Gastrocnemius medialis (tissue), 4 donors: ENCODE measurements at regions not wholly inside any gene's neighbourhood (a gene's known extent, or its start where the extent isn't known, plus 50 kb on each side); places are given as distances from the start of the nearest gene placed in this dataset.

Experiments used
- ATAC-seq, 2 donors: fragments of 150-250 bp; one replicate each; pipeline ENCODE4 v1.9.1; 2016
- DNase-seq, 2 donors: peaks; one replicate each; pipeline ENCODE4 v3.0.0-alpha.2; 2019
- H3K27ac ChIP-seq, 4 donors: fragments of 200-600 bp; sonication (generic); 1 replicate in 1 of 4; 2 replicates in 3 of 4; pipeline ENCODE4 v1.5.1; 2016 to 2018; ENCODE audit warnings: mild to moderate bottlenecking in 2 of 4, moderate library complexity in 1 of 4
- H3K27me3 ChIP-seq, 3 donors: fragments of 200-600 bp; sonication (generic) in 2 of 3; 1 replicate in 1 of 3; 2 replicates in 2 of 3; pipeline versions ENCODE4 v1.5.1 to v1.6.0; 2016 to 2019; ENCODE audit warnings: mild to moderate bottlenecking in 1 of 3, moderate library complexity in 1 of 3
- H3K36me3 ChIP-seq, 2 donors: fragments of 200-600 bp; sonication (generic) in 1 of 2; one replicate each; pipeline ENCODE4 v1.5.1; 2017 to 2018
- H3K4me1 ChIP-seq, 2 donors: fragments of 200-600 bp; sonication (generic) in 1 of 2; one replicate each; pipeline ENCODE4 v1.5.1; 2016 to 2017; ENCODE audit warnings: mild to moderate bottlenecking in 2 of 2
- H3K4me3 ChIP-seq, 4 donors: fragments of 200-600 bp; sonication (generic) in 3 of 4; 1 replicate in 1 of 4; 2 replicates in 3 of 4; pipeline ENCODE4 v1.5.1; 2016 to 2019; ENCODE audit warnings: mild to moderate bottlenecking in 2 of 4
- H3K9me3 ChIP-seq, 3 donors: fragments of 200-600 bp; sonication (generic) in 2 of 3; 1 replicate in 1 of 3; 2 replicates in 2 of 3; pipeline ENCODE4 v1.5.1; 2016 to 2019
- CTCF ChIP-seq, 5 experiments: fragments of 450-650 bp in 3 of 5; fragments of 200-600 bp in 2 of 5; sonication (generic) in 2 of 5; IDR thresholded peaks in 4 of 5; conservative IDR thresholded peaks in 1 of 5; 1 replicate in 4 of 5; 2 replicates in 1 of 5; pipeline ENCODE4 v1.5.1; 2016 to 2019; ENCODE audit warnings: antibody characterized with exemption in 5 of 5, mild to moderate bottlenecking in 3 of 5, moderate library complexity in 3 of 5
- POLR2A ChIP-seq, 2 donors: fragments of 450-650 bp; IDR thresholded peaks; one replicate each; pipeline ENCODE4 v1.6.1; 2017; ENCODE audit warnings: antibody characterized with exemption in 2 of 2, mild to moderate bottlenecking in 2 of 2, moderate library complexity in 2 of 2
- in situ Hi-C, 4 donors: fragments of 200-750 bp; cut with MboI; loops; one replicate each; pipeline versions ENCODE4 v1.15.0 to v1.8.0; 2017; ENCODE audit warnings: low sequenced_read_pairs in 4 of 4
- intact Hi-C: fragments of 100-400 bp; cut with DNase I; formaldehyde crosslinking; loops from one replicate; pipeline ENCODE4 v1.15.1; 2023; ENCODE audit warnings: low total_unique reads

- Histone ChIP-seq H3K4me3 (no peak overlapping the region), H3K4me1 (peaks cover 20 to 25% of the 10 kb centered on the region in 2 donors), H3K36me3 (no peaks in the 10 kb centered on the region), H3K27ac (peak overlapping the region in 3 of 4 donors; percentile 73 to 79 (median 74)), H3K9me3 (no peaks in the 10 kb centered on the region), H3K27me3 (no peaks in the 10 kb centered on the region)
- DNase-seq (no peak), ATAC-seq (no peak)
- in situ Hi-C loops (no loop called here), intact Hi-C loops (loop anchor here (5.0 kb wide), 2 partner anchors 58 to 158 kb away; partner anchors contain the start of gene AXIN2)
- no peak for TF ChIP-seq CTCF (IDR thresholded peaks at IDR 0.05 in 4 of 5, conservative IDR thresholded peaks at IDR 0.05 in 1 of 5)
- TF ChIP-seq POLR2A (IDR thresholded peaks at IDR 0.05), result no peak
Measured at GRCh38 chr17:65404761-65405160, 156.7 kb downstream of the AXIN2 start.

- H3K4me1 ChIP-seq, result peaks cover 20 to 25% of the 10 kb centered on the region in 2 donors
- H3K27ac ChIP-seq, result peak overlapping the region in 1 of 4 donors; percentile 79
- no peaks in the 10 kb centered on the region for H3K27me3 ChIP-seq
- H3K4me3 ChIP-seq, result no peak overlapping the region
- no peak for TF ChIP-seq POLR2A (IDR thresholded peaks at IDR 0.05)
- no peaks in the 10 kb centered on the region for H3K9me3 ChIP-seq
- ATAC-seq, result no peak
- DNase-seq, result no peak
- no peaks in the 10 kb centered on the region for H3K36me3 ChIP-seq
- in situ Hi-C loops (no loop called here), intact Hi-C loops (no loop called here)
Measured at GRCh38 chr17:65403626-65404025, 157.8 kb downstream of the AXIN2 start.

GRCh38 chr17:65402513-65403496 is 158.6 kb downstream of the AXIN2 start:
- in situ Hi-C loops, result no loop called here
- DNase-seq, result no peak
- Histone ChIP-seq H3K27ac (peak overlapping the region in 1 of 4 donors; percentile 79), H3K27me3 (no peaks in the 10 kb centered on the region), H3K9me3 (no peaks in the 10 kb centered on the region), H3K4me1 (peaks cover 19 to 25% of the 10 kb centered on the region in 2 donors), H3K36me3 (no peaks in the 10 kb centered on the region), H3K4me3 (no peak overlapping the region)
- intact Hi-C loops, result no loop called here
- no peak for ATAC-seq
- no peak for TF ChIP-seq POLR2A (IDR thresholded peaks at IDR 0.05)
- no peak for TF ChIP-seq CTCF (IDR thresholded peaks at IDR 0.05 in 4 of 5, conservative IDR thresholded peaks at IDR 0.05 in 1 of 5)

GRCh38 chr17:65401561-65401960 is 159.9 kb downstream of the AXIN2 start:
- DNase-seq, result no peak
- H3K36me3 ChIP-seq, result no peaks in the 10 kb centered on the region
- no peaks in the 10 kb centered on the region for H3K9me3 ChIP-seq
- H3K4me1 ChIP-seq, result peaks cover 7 to 17% of the 10 kb centered on the region in 2 donors
- in situ Hi-C loops, result no loop called here
- no peak for ATAC-seq
- no peaks in the 10 kb centered on the region for H3K27me3 ChIP-seq
- intact Hi-C loops, result no loop called here
- no peak overlapping the region for H3K27ac ChIP-seq
- no peak overlapping the region for H3K4me3 ChIP-seq
- no peak for TF ChIP-seq CTCF (IDR thresholded peaks at IDR 0.05 in 4 of 5, conservative IDR thresholded peaks at IDR 0.05 in 1 of 5)
- no peak for TF ChIP-seq POLR2A (IDR thresholded peaks at IDR 0.05)

- in situ Hi-C loops, result no loop called here
- intact Hi-C loops, result no loop called here
- H3K27ac ChIP-seq, result no peak overlapping the region
Measured at GRCh38 chr17:65400701-65401100, 160.7 kb downstream of the AXIN2 start.

More at GRCh38 chr17:65400701-65401100, 160.7 kb downstream of the AXIN2 start:
- DNase-seq, result no peak
- Histone ChIP-seq H3K9me3 (no peaks in the 10 kb centered on the region), H3K4me3 (no peak overlapping the region), H3K4me1 (peaks cover 0 to 10% of the 10 kb centered on the region in 2 donors), H3K27me3 (no peaks in the 10 kb centered on the region), H3K36me3 (no peaks in the 10 kb centered on the region)
- TF ChIP-seq CTCF (IDR thresholded peaks at IDR 0.05 in 4 of 5, conservative IDR thresholded peaks at IDR 0.05 in 1 of 5), result no peak
- TF ChIP-seq POLR2A (IDR thresholded peaks at IDR 0.05), result no peak
- ATAC-seq, result no peak
